Endothelial cell of umbilical vein (primary cell): ENCODE measurements at regions not wholly inside any gene's neighbourhood (a gene's known extent, or its start where the extent isn't known, plus 50 kb on each side); places are given as distances from the start of the nearest gene placed in this dataset.

Source experiments
- BruUV-seq: library from RNA; stranded (reverse); fragments of 400-500 nt; replicated peaks from 2 replicates; lab custom pipeline; 2021; lab: Mats Ljungman, UMichigan
- CTCF ChIA-PET: fragments of 300-600, 350-600 bp; sonication (Branson Sonifier 250); formaldehyde crosslinking; loops from one replicate; lab custom pipeline; 2021; ENCODE audit warnings: antibody characterized with exemption, inconsistent platforms; lab: Charles Lee
- POLR2A ChIA-PET: fragments of 300-600, 350-600 bp; sonication (Branson Sonifier 250); formaldehyde crosslinking; loops from one replicate; lab custom pipeline; 2021; ENCODE audit warnings: antibody characterized with exemption, inconsistent platforms; lab: Charles Lee
- DNase-seq: peaks from one replicate; pipeline ENCODE4 v3.0.0-alpha.2; 2011; ENCODE audit warnings: low read depth, low spot score
- FAIRE-seq: peaks from 2 replicates; lab custom pipeline; 2011; peaks lifted over from hg19 to GRCh38; lab: Jason Lieb, UNC
- H2AFZ ChIP-seq: 2 replicates; pipeline ENCODE4 v1.6.0; 2012; ENCODE audit warnings: low read depth, low read length, control low read depth, inconsistent platforms
- H3K27ac ChIP-seq: 2 replicates; pipeline ENCODE4 v1.5.1; 2011; ENCODE audit warnings: low read depth, mild to moderate bottlenecking, control low read depth, low read length, moderate library complexity; ENCODE audit not compliant: insufficient read depth
- H3K27me3 ChIP-seq, 2 experiments: 2 replicates each; pipeline versions ENCODE4 v1.6.0 to v1.6.1; 2011; ENCODE audit warnings: low read length in 2 of 2, mixed read lengths in 1 of 2; ENCODE audit not compliant: control insufficient read depth in 2 of 2, insufficient read depth in 2 of 2
- H3K36me3 ChIP-seq, 2 experiments: 2 replicates in 1 of 2; 3 replicates in 1 of 2; pipeline ENCODE4 v1.5.1; 2011; ENCODE audit warnings: low read length in 2 of 2, mild to moderate bottlenecking in 1 of 2, moderate library complexity in 1 of 2; ENCODE audit not compliant: control insufficient read depth in 2 of 2, insufficient read depth in 2 of 2; ENCODE audit errors: extremely low read depth in 1 of 2
- H3K4me1 ChIP-seq: 3 replicates; pipeline ENCODE4 v1.5.1; 2011; ENCODE audit warnings: mild to moderate bottlenecking, low read length; ENCODE audit not compliant: control insufficient read depth, insufficient read depth; ENCODE audit errors: extremely low read depth
- H3K4me2 ChIP-seq: 2 replicates; pipeline ENCODE4 v1.6.1; 2011; ENCODE audit warnings: low read length, control low read depth, mixed read lengths; ENCODE audit not compliant: insufficient read depth
- H3K4me3 ChIP-seq, 3 experiments: fragments of 200-600 bp in 1 of 3; sonication (generic), shearing (Covaris generic) in 1 of 3; replicated peaks in 1 of 3; 2 replicates each; pipeline ENCODE4 v1.5.1; 2011 to 2016; ENCODE audit warnings: control low read depth in 3 of 3, low read length in 3 of 3, mild to moderate bottlenecking in 2 of 3, inconsistent platforms in 1 of 3, low read depth in 1 of 3, moderate library complexity in 1 of 3; ENCODE audit not compliant: insufficient read depth in 1 of 3
- H3K79me2 ChIP-seq: 2 replicates; pipeline ENCODE4 v1.6.0; 2012; ENCODE audit warnings: low read length, inconsistent platforms; ENCODE audit not compliant: control insufficient read depth, insufficient read depth
- H3K9ac ChIP-seq: replicated peaks from 2 replicates; pipeline ENCODE3; 2011; ENCODE audit warnings: low read length, control low read depth; ENCODE audit not compliant: insufficient read depth; ENCODE audit errors: extremely low read depth
- H3K9me1 ChIP-seq: replicated peaks from 3 replicates; pipeline ENCODE4 v1.6.0; 2011; ENCODE audit warnings: mild to moderate bottlenecking, low read length; ENCODE audit not compliant: control insufficient read depth, insufficient read depth; ENCODE audit errors: extremely low read depth
- H3K9me3 ChIP-seq: replicated peaks from 2 replicates; pipeline ENCODE4 v1.5.1; 2012; ENCODE audit warnings: low read length, inconsistent platforms; ENCODE audit not compliant: control insufficient read depth, insufficient read depth
- H4K20me1 ChIP-seq: replicated peaks from 2 replicates; pipeline ENCODE3; 2011; ENCODE audit warnings: mild to moderate bottlenecking, low read length; ENCODE audit not compliant: control insufficient read depth, insufficient read depth; ENCODE audit errors: extremely low read depth
- EZH2 ChIP-seq: IDR thresholded peaks from 2 replicates; pipeline ENCODE4 v1.6.1; 2012; ENCODE audit warnings: borderline replicate concordance, low read depth, mild to moderate bottlenecking, moderate library complexity, low read length, inconsistent platforms; ENCODE audit not compliant: severe bottlenecking
- FOS ChIP-seq: IDR thresholded peaks from 2 replicates; pipeline ENCODE4 v1.6.1; 2011; ENCODE audit warnings: mild to moderate bottlenecking, low read length, moderate library complexity, borderline replicate concordance; ENCODE audit not compliant: insufficient read depth
- GATA2 ChIP-seq: IDR thresholded peaks from 2 replicates; pipeline ENCODE4 v1.7.0; 2011; ENCODE audit warnings: low read depth, mild to moderate bottlenecking, moderate library complexity, mixed read lengths, low read length; ENCODE audit not compliant: insufficient read length, insufficient read depth
- JUN ChIP-seq: IDR thresholded peaks from 2 replicates; pipeline ENCODE4 v1.6.1; 2011; ENCODE audit warnings: borderline replicate concordance, low read depth; ENCODE audit not compliant: insufficient read length, insufficient read depth
- MYC ChIP-seq: IDR thresholded peaks from one replicate; pipeline ENCODE4 v1.6.1; 2011; ENCODE audit warnings: mild to moderate bottlenecking, low read depth, low read length
- POLR2A ChIP-seq: IDR thresholded peaks from 2 replicates; pipeline ENCODE4 v1.6.1; 2012; ENCODE audit warnings: low read depth, mild to moderate bottlenecking, control low read depth, low read length
- POLR2AphosphoS5 ChIP-seq: IDR thresholded peaks from 2 replicates; pipeline ENCODE4 v1.6.1; 2012; ENCODE audit warnings: low read depth, mild to moderate bottlenecking, control low read depth, low read length, moderate library complexity; ENCODE audit not compliant: insufficient read depth
- dilution Hi-C: fragments of 300-500 bp; cut with MboI; formaldehyde crosslinking; loops from one replicate; pipeline ENCODE4 v1.15.0; 2019; ENCODE audit warnings: low sequenced_read_pairs; ENCODE audit not compliant: extremely low pct_ligation_motif_present
- intact Hi-C: fragments of 100-400 bp; cut with micrococcal nuclease; formaldehyde crosslinking; loops from one replicate; pipeline ENCODE4 v1.10.0; 2022
- TF ChIP-seq, protein P1 (sequence below): IDR thresholded peaks from 2 replicates; pipeline ENCODE4 v1.6.1; 2011; ENCODE audit not compliant: insufficient read depth, insufficient read length
- TF ChIP-seq, protein P2 (sequence below), 2 donors: IDR thresholded peaks; 1 replicate in 1 of 2; 2 replicates in 1 of 2; pipeline ENCODE4 v1.5.1; 2011; ENCODE audit warnings: low read length in 2 of 2, mild to moderate bottlenecking in 2 of 2, moderate library complexity in 2 of 2, control low read depth in 1 of 2, inconsistent platforms in 1 of 2, low read depth in 1 of 2; ENCODE audit not compliant: insufficient read depth in 1 of 2; ENCODE audit errors: extremely low read depth in 1 of 2

DNA sequence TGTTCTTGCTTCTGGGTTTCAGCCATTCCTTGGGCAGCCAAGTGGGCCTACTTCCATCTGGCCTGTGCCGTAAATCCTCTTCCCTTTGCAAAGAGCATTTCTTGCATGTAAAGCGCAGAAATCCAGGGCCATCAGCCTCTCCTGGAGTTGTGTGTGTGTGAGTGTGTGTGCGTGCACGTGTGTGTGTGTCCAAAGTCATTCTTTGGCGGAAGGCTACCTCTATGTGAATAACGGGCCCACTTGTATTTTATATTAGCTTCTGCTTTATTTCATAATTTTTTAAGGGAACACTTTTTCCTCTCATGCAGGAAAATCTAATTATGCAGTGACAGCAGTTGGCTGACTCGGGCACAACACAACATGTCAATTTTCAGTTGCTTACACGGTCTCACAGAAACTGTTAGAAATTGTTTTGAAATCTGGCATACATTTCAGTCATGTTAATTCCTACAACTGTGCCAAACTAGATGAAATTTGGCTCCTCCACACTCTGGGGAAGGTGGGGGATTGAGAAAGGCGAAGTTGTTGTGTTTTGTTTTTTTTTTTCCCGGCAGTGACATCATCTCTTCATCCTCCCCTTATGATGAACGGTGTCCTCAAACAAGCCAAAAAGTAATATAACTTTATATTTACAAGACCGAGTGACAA, 223.7 kb upstream of the TSHZ2 start:
- CTCF ChIA-PET = no interaction called here
- FAIRE-seq (no peak), DNase-seq (no peak)
- H3K4me3 ChIP-seq = no peak overlapping the region
- intact Hi-C loops (no loop called here), dilution Hi-C loops (no loop called here)
- no peak overlapping the region for H3K9ac ChIP-seq
- BruUV-seq = no TSS peak
- H3K79me2 ChIP-seq = no peaks in the 10 kb centered on the region
- H3K27me3 ChIP-seq = no peaks in the 10 kb centered on the region
- POLR2A ChIA-PET = no interaction called here
- H3K4me1 ChIP-seq = no peaks in the 10 kb centered on the region
- no peaks in the 10 kb centered on the region for H4K20me1 ChIP-seq
- no peak for TF ChIP-seq POLR2A
- no peak overlapping the region for H3K27ac ChIP-seq
- H3K9me1 ChIP-seq = no peaks in the 10 kb centered on the region
- H3K4me2 ChIP-seq = no peak overlapping the region
- H2AFZ ChIP-seq = no peak overlapping the region
- H3K9me3 ChIP-seq = no peaks in the 10 kb centered on the region
- no peaks in the 10 kb centered on the region for H3K36me3 ChIP-seq

DNA sequence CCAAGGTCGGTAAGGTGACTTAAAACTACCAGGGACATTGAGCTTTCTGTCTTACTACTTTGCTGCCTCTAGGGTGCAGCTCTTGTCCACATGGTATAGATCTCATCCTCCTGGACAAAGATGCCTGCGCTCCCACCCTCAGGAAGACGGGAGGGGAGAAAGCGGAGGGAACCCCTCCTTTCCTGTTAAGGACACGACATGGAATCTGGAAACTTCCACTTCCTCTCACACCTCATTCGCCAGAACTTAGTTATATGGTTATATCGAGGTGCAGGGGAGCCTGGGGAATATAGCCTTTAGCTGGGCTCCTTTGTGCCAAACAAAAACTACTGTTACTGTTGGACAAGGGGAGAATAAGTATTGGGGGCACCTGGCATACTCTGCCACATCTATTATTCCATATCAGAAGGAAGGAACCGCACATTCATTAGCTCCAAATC, 224.3 kb upstream of the TSHZ2 start:
- CTCF ChIA-PET = no interaction called here
- Histone ChIP-seq H3K4me1 (no peaks in the 10 kb centered on the region), H3K79me2 (no peaks in the 10 kb centered on the region), H3K9me3 (no peaks in the 10 kb centered on the region), H3K4me2 (no peak overlapping the region), H3K27ac (no peak overlapping the region), H3K36me3 (no peaks in the 10 kb centered on the region), H2AFZ (no peak overlapping the region), H4K20me1 (no peaks in the 10 kb centered on the region), H3K4me3 (no peak overlapping the region), H3K9me1 (no peaks in the 10 kb centered on the region), H3K27me3 (no peaks in the 10 kb centered on the region), H3K9ac (no peak overlapping the region)
- BruUV-seq = no TSS peak
- POLR2A ChIA-PET = no interaction called here
- FAIRE-seq (no peak), DNase-seq (no peak)
- TF ChIP-seq POLR2AphosphoS5 (no peak), GATA2 (no peak), POLR2A (no peak), MYC (no peak), JUN (no peak), FOS (no peak), EZH2 (no peak)
- TF ChIP-seq, protein P1, sequence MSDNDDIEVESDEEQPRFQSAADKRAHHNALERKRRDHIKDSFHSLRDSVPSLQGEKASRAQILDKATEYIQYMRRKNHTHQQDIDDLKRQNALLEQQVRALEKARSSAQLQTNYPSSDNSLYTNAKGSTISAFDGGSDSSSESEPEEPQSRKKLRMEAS = no peak
- TF ChIP-seq, protein P2, sequence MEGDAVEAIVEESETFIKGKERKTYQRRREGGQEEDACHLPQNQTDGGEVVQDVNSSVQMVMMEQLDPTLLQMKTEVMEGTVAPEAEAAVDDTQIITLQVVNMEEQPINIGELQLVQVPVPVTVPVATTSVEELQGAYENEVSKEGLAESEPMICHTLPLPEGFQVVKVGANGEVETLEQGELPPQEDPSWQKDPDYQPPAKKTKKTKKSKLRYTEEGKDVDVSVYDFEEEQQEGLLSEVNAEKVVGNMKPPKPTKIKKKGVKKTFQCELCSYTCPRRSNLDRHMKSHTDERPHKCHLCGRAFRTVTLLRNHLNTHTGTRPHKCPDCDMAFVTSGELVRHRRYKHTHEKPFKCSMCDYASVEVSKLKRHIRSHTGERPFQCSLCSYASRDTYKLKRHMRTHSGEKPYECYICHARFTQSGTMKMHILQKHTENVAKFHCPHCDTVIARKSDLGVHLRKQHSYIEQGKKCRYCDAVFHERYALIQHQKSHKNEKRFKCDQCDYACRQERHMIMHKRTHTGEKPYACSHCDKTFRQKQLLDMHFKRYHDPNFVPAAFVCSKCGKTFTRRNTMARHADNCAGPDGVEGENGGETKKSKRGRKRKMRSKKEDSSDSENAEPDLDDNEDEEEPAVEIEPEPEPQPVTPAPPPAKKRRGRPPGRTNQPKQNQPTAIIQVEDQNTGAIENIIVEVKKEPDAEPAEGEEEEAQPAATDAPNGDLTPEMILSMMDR (IDR thresholded peaks at IDR 0.05; ENCODE audit: extremely low read depth in 1 of 2, insufficient read depth in 1 of 2, low read depth in 1 of 2, low read length in 2 of 2) = no peak
- dilution Hi-C loops = no loop called here
- intact Hi-C loops = no loop called here
